GM21515 (cell line): ENCODE measurements at regions not wholly inside any gene's neighbourhood (a gene's known extent, or its start where the extent isn't known, plus 50 kb on each side); places are given as distances from the start of the nearest gene placed in this dataset.
"Not testable (repeated sequence)": the region's sequence is repeated elsewhere in the genome, so short reads cannot be mapped to it uniquely, and the experiment has no call there.

Experiments
- ATAC-seq: cut with Tn5 transposase; IDR thresholded peaks from one replicate; pipeline ENCODE4 v1.9.1; 2021; ENCODE audit not compliant: unreplicated experiment

DNA sequence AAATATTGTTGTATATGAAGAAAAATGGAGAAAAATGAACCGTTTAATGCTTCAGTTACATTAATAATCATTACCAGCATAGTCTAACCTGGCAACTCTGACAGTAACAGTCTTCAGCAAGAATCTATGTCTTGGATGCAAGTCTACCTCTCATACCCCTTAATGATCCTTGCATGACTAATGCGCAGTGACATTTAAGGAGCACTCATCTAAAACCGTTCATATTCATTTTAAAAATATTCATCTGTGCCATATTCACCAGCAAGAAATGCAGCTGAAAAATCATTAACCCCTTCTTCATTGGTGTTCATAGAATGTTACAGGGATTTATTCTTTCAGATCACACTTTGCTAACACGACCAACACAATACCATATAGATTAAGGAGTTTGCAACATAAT lies 227.2 kb upstream of the ASCC3 start:
- no peak for ATAC-seq

GRCh38 chr6:101110814-101111213 lies 229.7 kb upstream of the ASCC3 start:
- no peak for ATAC-seq

GRCh38 chr6:101113468-101114260 lies 232.5 kb upstream of the ASCC3 start:
- no peak for ATAC-seq

GRCh38 chr6:101114703-101115102 lies 233.6 kb upstream of the ASCC3 start:
- no peak for ATAC-seq

- ATAC-seq, result no peak
These were observed 235.2 kb upstream of the ASCC3 start for GRCh38 chr6:101116337-101116736.

DNA sequence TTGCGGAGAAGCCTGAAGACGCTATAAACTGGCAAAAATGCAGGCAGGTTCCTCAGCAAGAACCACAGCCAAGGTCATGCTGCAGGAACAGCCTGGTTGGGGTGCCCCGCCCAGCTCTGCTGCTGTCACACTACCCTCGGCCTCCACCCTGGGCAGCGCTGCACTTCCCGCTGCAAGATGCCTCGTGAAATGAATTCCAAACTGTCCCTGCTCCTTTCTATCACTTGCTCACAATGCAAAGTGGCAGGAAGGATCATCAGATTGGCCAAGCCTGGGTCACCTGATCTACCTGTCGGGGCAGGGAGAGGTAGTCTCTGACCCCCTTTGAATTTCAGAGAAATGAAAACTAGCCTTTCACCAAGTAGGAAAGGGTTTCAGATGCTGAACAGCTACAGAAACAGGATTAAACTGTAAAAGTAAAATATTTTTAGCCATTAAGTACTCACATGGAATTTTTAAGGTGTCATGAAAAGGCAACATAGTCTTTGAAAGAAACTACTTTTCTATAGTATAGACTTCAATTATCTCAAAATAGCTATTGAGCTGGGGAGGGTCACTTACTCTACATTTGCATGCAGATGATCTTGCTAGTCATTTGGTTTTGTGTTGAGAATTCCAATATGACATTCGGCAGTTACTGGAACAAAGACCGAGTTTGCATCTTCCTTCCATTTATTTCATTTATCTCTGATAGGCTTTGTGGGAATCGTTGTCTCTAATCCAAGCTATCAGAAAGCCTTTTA lies 236.4 kb upstream of the ASCC3 start:
- no peak for ATAC-seq

- no peak for ATAC-seq
These were observed 236.9 kb upstream of the ASCC3 start for GRCh38 chr6:101118136-101118396.

DNA sequence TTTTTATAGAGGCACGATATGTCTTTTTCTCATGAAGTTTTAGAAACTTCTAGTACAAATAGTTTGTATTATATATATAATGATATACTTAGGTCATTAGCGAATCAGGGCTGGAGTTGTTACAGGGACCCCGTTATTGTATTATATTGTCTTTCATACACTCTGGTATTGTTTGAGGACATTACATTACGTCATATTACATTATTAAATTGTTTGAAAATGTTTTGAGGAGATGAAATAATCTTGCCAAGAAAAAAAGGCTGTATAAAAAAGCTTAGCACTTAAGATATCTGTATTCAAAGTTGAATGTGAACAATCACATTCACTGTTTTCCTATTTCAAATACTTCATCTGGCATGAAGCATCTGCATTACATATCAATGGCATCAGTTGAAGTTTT lies 239.6 kb upstream of the ASCC3 start:
- no peak for ATAC-seq

DNA sequence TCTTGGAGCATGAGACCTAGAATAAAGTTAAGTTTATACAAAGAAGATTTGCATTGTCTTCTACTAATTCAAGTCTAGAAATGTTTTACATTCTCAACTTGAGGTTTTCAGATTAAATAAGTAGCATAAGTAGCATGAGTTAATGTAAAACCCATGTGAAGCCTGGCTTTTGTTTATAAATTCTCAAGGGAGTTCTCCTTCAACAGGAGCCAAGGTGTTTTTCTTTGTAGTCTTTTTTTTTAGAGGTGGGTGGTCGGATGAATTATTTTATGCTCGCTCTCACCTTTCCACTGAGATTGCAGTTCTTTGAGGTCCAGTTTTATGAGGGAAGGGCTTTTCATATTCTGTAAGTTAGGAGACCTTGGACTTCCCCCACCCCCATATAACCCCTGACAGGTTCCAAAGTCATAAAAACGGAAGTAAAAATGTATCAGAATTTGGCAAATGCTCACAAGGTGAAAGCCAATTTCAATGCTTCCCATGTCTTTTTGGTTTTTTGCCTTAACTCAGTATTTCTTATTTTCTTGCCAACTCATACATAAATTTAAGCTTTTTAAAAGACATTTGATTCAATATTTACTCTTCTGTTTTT lies 244.3 kb upstream of the ASCC3 start:
- no peak for ATAC-seq

- ATAC-seq, result no peak
These were observed 245.4 kb upstream of the ASCC3 start for GRCh38 chr6:101126501-101126900.

DNA sequence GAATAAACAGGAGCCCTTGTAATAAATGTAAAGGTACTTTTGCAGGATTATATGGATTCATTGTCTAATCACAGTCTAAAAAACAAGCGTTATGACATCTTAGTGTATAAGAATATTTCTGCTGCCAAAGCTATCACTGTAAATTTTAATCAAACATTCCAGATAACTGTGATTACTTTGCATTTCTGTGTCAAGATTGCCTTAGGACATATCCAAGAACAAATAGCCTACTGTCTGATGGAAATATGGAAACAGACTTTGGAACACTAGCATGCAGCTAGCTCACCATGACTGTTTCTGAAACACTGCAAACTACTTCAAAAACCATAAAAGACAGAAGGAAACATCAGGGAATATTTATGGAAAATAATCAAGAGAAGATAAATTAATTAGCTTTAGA lies 248.7 kb upstream of the ASCC3 start:
- no peak for ATAC-seq

- no peak for ATAC-seq
These were observed 247.1 kb upstream of the GRIK2 start for GRCh38 chr6:101146389-101146788.

DNA sequence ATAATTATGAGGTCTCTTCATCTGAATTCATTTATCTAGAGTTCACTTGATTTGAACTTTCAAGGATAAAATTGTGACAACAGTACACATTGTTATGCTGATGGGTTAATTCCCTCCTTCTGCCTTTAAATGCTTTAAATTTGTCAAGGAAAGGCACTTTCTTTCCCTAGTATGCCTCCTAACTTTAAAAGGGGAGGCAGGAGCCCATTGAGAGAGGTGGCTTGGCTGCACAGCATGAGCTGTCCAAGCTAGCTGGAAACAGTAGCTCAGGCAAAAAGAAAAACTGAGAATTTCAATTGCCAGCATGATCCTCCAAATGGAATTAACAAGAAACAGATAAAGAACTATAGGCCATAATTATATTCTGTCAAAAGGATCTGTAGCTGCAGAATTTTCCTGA lies 243.3 kb upstream of the GRIK2 start:
- ATAC-seq, result no peak

DNA sequence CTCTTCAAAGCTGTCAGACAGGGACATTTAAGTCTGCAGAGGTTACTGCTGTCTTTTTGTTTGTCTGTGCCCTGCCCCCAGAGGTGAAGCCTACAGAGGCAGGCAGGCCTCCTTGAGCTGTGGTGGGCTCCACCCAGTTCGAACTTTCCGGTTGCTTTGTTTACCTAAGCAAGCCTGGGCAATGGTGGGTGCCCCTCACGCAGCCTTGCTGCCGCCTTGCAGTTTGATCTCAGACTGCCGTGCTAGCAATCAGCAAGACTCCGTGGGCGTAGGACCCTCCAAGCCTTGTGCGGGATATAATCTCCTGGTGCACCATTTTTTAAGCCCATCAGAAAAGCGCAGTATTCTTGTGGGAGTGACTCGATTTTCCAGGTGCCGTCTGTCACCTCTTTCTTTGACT lies 235.9 kb upstream of the GRIK2 start:
- ATAC-seq, result not testable (repeated sequence)

- ATAC-seq, result no peak
These were observed 229.9 kb upstream of the GRIK2 start for GRCh38 chr6:101163611-101164010.

DNA sequence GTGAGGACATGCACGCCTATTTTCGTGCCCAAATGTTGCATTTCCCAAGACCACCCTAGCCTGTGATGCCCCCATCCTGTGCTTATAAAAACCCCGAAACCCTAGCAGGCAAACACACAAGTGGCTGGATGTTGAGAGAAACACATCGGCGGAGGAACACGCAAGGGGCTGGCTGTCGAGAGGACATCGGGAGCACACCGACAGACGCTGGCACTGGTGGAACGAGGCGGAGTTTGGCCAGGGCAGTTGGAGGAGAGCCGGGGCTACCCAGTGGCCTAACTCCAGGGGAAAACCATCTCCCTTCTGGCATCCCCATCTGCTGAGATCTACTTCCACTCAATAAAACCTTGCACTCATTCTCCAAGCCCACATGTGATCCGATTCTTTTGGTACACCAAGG lies 225.9 kb upstream of the GRIK2 start:
- no peak for ATAC-seq

- not testable (repeated sequence) for ATAC-seq
These were observed 222.5 kb upstream of the GRIK2 start for GRCh38 chr6:101171049-101171448.

- no peak for ATAC-seq
These were observed 214.8 kb upstream of the GRIK2 start for GRCh38 chr6:101178748-101179147.

DNA sequence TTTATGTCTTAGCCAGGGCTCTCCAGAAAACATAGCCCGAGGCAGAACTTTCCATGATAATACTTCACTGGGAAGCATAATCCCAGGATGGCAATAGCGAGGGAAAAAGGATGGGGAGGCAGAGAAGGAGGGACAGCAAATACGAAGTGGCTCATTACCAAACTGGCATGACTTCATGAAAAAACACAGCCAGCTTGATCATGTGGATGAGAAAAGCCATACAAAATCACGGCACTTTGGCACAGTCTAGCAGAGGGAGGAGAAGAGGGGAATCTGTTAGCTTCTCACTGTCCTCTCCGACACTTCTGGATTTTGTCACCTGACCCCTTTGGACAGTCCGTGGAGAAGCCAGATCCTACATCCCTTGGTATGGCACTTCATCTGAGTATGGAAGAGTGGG lies 212.5 kb upstream of the GRIK2 start:
- ATAC-seq, result no peak

GRCh38 chr6:101188285-101188798 lies 205.2 kb upstream of the GRIK2 start:
- ATAC-seq, result not testable (repeated sequence)

GRCh38 chr6:101195588-101195987 lies 197.9 kb upstream of the GRIK2 start:
- ATAC-seq, result no peak

DNA sequence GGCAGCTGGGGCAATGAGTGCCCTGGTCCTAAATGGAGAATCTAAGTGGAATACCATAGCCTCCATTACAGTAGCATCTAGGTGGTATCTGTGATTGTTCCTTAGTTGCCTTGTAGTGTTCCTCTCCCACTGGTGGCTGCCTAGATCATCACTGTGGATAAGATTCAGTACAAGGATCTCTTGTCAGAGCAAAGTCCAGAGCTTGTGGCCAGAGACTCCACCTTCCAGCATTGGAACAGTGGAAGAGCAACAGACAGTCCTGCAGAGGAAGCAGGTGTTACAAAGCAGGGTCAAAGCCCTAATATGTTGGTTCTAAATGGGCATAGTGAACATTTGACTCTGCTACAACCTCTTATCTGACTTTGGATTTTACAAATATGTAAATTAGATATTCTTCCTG lies 194.1 kb upstream of the GRIK2 start:
- no peak for ATAC-seq
